Fibroblast of lung (primary cell): ENCODE measurements at regions not wholly inside any gene's neighbourhood (a gene's known extent, or its start where the extent isn't known, plus 50 kb on each side); places are given as distances from the start of the nearest gene placed in this dataset.

Experiments
- CTCF ChIP-seq, 2 donors: IDR thresholded peaks in 1 of 2; conservative IDR thresholded peaks in 1 of 2; 1 replicate in 1 of 2; 2 replicates in 1 of 2; pipeline ENCODE4 v1.5.1; 2011 to 2012; ENCODE audit warnings: low read length in 2 of 2, control low read depth in 1 of 2, inconsistent platforms in 1 of 2, low read depth in 1 of 2, mild to moderate bottlenecking in 1 of 2
- EZH2 ChIP-seq: IDR thresholded peaks from 2 replicates; pipeline ENCODE4 v1.5.1; 2012; ENCODE audit warnings: low read length, control low read depth, mild to moderate bottlenecking; ENCODE audit errors: missing control alignments

GRCh38 chr12:89247967-89248366 lies 104.3 kb downstream of the DUSP6 start:
- no peak for TF ChIP-seq CTCF (conservative IDR thresholded peaks at IDR 0.05 in 1 of 2, IDR thresholded peaks at IDR 0.05 in 1 of 2; ENCODE audit: low read depth in 1 of 2, low read length in 2 of 2)
- no peak for TF ChIP-seq EZH2
